GM21526 (cell line): ENCODE measurements at regions not wholly inside any gene's neighbourhood (a gene's known extent, or its start where the extent isn't known, plus 50 kb on each side); places are given as distances from the start of the nearest gene placed in this dataset.

Experiments
- ATAC-seq: cut with Tn5 transposase; IDR thresholded peaks from one replicate; pipeline ENCODE4 v1.9.1; 2021; ENCODE audit warnings: moderate library complexity; ENCODE audit not compliant: unreplicated experiment, low FRiP score

DNA sequence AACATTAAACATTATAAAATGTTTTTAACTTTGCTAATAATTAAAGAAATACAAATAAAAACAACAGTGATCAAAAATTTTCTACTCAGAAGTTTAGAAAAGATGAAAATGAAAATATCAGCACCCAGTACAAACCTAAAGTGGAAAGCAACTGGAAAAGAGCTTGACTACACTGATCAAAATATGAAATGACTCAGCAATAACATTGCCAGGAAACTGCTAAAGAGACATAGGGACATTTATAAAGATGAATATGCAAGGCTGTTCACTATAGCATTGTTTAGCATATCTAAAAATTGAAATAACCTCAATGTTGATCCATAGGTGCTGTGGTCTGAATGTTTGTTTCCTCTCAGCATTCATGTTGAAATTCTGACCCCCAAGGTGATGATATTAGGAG lies 88.5 kb upstream of the NOCT start:
- ATAC-seq, result no peak

DNA sequence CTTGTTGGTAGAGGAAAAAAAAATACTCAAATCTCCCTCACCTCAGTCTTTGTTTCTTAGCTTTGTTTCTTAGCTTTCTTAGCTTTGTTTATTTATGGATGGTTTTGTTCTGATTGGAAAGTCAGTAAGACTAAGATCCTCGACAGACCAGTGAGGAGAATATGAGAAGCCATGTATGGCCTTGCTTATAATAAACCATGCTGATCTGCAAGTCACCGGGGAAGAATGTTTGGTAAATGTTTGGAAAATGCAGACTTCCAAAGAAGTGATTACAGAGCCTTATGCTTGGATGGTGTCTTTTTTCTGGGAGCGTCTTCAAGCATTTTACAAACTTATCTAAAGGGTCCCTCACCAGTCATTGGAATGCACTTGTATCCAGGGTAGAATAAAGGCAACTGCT lies 90.1 kb upstream of the NOCT start:
- ATAC-seq, result no peak

DNA sequence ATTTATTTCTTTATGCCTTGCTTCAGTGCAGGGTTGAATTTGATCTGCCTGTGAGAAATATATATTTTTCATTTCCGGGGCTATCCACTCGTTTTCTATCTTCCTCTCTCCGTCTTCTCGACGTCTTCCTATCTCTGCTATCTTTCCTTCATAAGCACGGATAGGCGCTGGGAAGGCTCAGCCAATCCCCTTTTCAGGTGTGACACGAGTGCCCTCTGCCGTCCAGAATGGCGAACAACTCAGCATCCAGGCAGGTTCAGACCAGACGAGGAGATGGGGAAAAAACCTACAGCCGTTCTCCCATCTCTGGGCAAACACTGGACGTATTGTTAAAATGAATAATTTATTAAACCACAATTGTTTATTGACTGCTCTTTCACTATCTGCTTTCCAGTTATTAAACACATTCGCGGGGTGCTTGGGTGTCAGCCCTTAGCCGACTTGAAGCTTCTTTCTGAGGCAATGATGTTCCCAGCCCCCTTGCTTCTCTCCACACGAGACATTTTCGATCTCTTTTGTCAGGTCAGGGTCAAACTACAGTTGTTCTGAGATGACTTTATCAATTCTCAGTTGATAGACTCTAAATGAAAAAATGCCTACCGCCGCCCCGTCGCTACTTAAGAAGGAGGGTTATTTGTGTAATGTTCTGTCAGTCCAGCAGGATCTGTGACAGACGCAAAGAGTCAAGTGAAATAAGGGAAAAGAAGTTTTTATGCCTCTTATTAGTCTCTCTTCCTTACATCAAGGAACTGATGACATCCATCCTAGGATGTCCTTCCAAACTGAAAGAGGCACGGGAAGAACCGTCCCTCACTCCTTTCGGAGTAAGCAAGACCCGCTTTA lies 96.3 kb upstream of the NOCT start:
- peak; percentile 62 for ATAC-seq

DNA sequence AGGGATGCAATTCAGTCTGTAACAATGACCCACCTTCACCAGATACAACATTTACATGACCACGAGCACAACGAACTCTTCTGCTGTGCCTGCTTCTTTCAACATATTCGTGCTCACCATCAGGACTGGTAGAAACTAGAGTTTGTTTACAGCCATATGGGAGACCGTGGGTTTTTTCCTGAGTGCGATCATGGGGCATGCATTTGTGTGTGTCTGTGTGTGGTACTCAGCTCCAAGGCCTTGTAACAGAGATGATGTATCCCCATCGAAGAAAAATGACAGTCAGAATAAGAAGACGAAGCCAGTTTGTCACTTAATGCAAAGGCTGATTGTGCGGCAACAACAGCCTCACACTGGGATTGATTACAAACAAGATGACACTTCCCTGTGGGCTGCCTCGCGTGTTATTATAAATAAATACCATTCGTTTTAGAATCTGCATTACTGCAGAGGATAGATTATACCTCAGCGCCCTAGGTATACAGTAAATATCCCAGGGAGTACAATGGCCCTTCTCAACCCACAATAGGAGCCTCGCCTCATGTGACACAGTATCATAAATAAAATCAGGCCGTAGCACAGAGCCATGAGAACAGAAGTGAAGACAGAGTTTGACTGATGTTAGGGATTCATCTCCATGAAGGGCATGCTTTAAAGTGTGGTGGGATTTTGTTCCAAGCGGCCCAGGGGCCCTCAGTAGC lies 97.3 kb upstream of the NOCT start:
- ATAC-seq, result no peak

DNA sequence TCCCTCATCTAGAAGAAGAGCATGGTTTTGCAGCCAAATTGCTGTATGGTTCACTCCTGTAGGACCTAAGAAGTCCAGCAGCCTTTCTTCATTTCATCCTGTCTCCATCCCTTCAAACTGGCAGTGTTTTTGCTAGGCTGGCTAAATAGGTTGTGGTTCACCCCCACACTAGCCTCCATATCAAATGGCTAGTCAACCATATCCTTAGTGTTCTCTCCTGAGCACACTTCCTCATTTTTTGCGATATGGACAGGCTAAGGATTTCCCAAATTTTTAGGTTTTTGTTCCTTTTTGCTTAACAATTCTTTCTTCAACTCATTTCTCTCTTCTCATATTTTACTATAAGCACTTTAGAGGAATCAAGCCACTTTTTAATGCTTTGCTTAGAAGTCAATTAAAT lies 98.8 kb upstream of the NOCT start:
- no peak for ATAC-seq

DNA sequence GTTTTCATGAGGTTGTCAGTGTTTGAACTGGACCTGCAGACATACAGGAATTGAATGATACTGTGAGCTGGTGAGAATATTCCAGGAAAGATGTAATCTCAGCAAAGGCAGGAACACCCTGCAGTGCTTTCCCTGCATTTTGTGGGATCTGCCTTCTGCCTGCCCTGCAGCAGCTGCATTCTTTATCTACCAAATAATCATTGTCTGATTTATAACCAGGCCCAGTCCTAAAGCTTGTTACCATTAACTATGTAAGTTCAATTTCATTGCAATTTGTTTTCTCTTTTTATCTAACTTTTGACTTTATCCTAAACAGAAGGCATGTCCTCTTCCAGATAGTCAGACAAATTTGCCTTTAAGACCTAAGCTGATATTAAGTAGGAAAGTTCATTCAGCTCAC lies 99.8 kb upstream of the NOCT start:
- no peak for ATAC-seq

DNA sequence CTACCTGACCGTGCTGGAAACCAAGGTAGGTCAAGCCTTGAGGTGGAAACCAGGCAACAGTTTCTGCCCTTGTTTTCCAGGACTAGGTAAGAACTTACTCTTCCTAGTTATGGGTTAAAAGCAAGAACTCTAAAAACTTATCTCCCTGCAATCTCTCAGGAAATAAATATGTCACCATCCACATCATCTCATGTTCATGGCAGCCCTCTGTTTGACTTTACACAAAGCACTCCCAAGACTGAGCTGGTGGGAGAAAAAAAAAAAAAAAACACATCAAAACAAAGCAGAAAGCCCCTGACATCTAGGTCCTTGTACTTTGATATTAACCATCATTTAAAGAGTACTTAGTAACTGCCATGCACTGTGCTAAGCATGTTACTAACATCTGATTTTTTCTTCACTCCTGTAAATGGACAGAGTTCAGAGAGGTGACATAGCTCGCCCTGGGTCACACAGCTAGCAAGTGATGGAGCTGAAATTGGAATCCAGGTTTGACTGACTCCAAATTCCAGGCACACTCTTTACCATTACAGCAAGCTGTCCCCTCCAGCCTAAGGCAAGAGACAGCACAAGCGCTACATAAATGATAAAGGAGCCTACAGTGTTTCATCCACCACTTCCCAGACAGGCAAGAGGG lies 102.8 kb upstream of the NOCT start:
- ATAC-seq, result no peak

DNA sequence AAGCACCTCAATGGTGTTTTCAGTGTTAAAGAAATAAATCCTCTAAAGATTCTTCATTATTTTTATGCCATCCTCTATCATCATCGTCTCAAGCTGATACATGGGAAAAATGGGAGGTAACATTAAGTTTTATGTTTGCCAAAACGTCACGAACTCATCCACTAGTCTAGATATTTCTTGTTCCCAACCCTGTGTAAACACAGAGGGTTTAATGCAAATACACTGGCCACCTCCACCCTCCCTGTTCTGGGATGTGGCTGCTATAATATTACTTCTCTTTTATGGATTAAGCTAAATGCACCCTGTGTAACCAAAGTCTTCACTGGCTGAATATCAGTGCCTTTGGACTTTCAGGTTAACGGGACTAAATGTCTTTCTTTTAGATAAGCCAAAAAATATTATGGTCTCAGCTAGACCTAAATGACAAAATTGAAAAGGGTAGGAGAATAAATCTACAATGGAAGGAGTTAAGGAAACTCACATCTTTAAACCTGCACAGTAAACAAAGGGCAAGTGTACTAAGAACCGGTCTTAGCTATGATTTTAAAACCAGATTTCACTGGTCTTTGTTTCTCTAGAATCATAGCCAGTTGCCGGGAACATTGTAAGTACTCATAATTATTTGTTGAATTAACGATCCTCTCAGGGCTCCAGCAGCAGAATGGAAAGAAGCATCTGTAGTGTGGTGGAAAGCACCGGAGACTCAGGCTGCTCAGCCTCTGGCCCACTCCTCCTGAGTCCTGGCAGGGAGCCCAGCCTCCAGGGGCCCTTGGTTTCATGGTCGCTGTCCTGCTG lies 103.5 kb upstream of the NOCT start:
- ATAC-seq, result no peak

DNA sequence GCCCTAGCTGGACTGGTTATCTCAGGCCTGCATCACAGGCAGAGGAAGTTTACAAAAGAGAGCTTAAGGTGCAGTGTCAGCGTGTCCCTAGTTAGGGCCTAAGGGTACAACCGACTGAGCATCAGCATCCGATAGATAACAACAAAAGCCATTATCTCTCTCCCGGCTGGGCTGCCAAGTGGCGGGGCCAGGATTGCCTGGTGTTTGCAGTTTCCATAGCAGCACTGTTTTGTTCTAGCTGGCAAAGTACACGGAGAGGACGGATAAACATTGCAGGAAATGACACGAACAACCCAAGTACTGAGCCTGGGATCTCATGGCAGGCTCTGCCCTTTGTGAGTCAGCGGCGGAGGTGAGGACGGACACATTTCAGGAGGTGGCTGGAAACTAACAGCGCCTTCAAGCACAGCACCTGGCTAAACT lies 104.7 kb upstream of the NOCT start:
- ATAC-seq, result no peak

DNA sequence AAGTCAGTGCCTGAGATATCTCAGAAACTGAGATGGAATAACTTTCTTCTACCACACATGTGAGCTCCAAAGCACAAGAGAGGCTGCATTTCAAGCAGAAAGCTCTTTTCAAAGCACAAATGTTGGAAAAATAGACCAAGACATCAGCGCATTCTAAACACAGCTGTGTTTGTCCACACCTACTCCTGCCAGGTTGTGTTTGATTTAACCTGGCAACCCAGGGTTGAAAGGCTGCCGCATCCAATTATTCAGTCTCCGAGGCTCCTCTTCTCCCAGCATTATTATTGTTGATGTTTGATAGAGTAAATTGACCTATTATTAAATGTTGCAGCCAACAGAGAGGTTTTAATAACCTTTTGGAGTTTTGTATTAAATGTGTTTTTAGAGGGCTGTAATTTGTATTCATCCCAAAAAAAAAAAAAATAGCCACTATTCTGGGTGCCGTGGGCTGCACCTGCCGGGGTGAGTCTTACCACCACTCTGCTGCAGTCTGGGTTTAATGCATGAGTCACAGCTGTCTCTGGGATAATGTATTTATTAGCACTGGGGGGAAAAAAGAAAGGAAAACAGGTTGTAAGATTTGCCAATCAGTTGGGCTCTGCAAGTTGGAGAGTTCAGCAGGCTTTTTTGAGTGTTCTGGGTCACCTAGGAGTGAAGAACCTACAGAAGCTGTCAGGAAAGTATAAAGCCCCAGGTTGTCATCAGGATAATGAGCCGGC lies 105.2 kb upstream of the NOCT start:
- no peak for ATAC-seq

DNA sequence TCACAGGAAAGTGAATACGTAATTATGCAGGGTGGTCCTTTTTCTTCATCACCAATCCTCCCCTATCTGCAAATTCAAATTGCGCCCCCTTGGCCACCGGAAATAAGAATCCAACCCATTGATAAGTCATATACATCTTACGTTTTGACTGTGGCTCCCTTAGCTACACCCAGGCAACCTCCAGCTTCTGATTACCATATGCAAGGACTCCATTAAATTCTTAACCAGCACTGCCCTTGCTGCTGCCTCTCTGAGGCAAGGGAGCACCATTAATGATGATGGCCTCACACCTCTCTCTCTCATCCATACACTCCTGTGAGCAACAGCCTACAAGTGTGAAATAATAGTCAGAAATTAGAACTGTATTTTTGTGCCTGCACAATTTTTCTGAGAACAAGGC lies 106.0 kb upstream of the NOCT start:
- ATAC-seq, result no peak

DNA sequence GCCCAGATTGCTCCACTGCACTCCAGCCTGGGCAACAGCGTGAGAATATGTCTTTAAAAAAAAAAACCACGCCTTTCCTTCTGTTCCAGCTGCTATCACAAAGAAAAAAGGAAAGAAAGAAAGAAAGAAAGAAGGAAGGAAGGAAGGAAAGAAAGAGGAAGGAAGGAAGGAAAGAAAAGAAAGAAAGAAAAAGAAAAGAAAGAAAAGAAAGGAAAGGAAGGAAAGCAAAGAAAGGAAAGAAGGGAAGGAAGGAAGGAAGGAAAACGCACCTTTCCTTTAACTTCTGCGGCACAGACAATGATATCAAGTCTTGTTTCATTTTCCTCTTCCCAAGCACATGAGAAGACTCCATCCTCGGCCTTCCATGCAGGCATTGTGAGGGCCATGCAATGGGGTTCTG lies 107.4 kb upstream of the NOCT start:
- no peak for ATAC-seq

DNA sequence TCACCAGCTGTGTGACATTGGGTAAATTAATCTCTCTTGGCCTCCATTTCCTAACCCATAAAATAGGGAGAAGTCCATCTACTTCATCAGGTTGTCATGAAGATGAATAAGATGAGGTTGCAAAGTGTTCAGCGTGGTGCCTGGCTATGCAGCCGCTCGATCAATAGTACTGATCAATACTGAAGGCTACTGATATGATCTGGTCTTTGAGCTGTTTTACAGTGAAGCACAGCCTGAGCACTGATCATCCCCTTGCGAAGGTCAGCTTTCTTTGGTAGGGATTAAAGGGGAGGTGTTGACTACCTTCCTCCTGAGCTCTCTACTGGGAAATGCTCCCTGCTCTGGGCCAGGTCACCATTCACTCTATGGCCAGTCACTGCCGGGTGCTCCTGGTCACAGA lies 108.4 kb upstream of the NOCT start:
- ATAC-seq, result no peak

DNA sequence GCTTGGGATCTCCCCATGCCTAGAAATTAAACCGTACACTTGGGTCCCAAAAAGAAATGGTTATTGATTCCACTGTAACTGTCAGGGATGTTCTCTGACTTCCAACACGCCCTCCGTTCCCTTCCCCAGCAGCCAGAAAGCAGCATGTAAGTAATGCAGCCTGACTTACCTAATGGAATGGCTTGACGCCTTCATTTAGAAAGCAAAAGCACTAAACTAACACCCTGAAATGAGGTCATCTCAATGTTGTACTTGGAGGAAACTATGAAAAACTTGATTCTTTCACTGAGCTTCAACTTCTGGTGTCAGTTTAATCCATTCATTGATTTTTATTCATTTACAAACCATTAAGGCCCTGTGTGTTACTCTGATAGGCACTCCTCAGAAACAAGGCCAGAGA lies 110.8 kb upstream of the NOCT start:
- no peak for ATAC-seq

DNA sequence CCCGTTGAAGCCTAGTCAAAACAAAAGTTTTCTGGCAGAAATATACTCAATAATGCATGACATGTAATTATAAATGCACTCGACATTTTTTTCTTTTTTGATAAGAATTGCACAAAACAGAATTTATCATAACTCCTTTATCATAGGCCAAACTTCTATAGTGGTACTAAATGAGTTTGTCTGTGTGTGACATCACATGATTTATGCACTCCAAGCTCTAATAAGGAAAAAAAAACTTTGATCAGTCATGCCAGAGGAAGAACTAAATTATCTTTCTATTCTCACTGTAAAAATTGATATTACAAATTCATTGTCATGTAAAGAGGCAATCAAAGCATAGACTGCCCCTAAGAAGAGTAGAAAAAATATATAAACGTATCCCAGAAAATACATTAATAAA lies 112.4 kb upstream of the NOCT start:
- no peak for ATAC-seq

DNA sequence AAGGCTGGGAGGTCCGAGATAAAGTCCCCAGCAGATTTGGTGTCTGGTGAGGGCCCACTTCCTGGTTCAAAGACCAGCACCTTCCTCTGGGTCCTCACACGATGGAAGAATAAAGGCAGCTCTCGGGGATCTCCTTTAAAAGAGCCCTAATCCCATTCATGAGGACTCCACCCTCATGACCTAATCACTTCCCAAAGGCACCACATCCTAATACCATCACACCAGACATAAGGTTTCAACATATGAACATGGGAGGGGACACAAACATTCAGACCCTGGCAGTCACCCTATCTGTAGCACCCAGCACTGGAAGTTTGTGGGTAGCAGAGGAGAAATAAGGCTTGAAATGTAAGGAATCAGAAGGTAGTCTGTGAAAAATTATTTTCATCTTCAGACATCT lies 112.9 kb upstream of the NOCT start:
- ATAC-seq, result no peak

DNA sequence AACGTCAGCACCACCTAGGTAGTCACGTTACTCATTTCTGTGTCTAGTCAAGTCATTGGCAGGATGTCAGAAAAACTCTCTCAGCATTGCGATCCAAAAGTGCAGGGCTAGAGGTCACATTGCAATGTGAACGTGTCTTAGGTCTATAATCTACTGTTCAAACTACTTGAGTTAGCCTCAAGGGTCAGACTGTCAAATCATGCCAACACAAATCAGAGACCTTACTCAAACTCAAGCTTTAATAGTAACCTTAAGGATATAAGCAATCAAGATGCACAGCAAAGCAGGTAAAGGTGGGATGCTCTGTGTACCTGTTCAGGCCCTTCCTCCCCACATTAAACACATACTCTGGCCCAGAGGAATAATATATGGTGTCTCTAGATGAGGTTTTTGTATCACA lies 114.4 kb upstream of the NOCT start:
- ATAC-seq, result no peak

DNA sequence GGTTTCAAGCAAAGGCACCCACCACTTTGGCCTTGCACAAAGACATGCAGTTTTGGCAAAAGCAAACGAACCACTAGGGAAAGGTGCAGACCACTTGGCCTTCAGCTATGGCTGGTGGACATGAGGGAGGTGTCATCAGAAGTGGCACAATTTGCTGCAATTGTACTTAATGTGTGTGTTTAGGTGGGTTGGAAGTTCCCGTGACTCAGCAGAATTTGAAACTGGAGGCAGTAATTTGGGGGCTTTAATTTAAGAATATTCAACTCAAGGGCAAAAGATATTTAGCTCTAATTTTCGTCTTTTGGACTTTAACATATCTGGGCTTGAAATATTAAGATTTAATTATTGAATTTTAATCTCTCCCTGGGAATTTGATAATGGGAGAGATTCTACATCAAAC lies 115.6 kb upstream of the NOCT start:
- no peak for ATAC-seq

DNA sequence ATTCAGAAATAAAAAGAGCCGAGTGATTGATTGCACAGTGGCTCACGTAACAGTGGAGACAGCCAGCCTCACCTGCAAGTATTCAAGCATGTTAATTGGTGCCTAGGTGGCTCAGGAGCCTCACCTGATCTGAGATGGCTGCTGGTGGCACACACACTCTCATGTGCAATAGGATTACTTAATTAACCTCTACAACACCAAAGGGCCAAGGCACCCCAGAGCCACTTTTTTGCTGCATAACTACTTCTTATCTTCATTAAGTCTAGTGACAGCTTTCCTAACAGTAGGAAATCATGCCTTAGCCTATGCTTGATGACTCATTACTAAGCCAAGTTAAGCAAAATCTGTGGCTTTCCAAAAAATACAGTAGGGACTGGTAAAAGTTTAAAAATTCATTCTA lies 117.3 kb upstream of the NOCT start:
- ATAC-seq, result no peak

DNA sequence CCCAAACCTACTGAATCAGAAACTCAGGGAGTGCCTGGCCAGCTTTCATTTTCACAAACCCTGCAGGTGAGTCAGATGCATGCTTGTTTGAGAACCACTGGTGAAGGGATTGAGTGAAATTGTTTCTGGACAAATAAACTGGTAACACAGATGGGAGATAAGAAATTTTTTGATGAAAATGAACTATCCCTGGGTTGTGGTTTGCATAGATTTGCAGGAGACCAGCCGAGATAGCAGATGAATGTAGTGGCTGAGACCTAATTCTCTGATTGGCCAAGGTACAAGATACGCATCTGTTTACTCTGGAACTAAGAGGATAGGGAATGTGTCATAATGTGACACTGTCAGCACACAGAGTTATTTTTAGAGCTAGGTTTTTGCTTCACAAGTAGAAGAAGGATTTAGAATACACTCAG lies 117.8 kb upstream of the NOCT start:
- ATAC-seq, result no peak
